Gastroesophageal sphincter (tissue), 3 donors: ENCODE measurements at regions not wholly inside any gene's neighbourhood (a gene's known extent, or its start where the extent isn't known, plus 50 kb on each side); places are given as distances from the start of the nearest gene placed in this dataset.

Source experiments
- CTCF ChIP-seq, 4 experiments: fragments of 200-600 bp in 2 of 4; fragments of 450-650 bp in 2 of 4; sonication (generic) in 1 of 4; IDR thresholded peaks; one replicate each; pipeline ENCODE4 v1.5.1; 2017 to 2019; ENCODE audit warnings: antibody characterized with exemption in 4 of 4, mild to moderate bottlenecking in 2 of 4, moderate library complexity in 2 of 4
- EP300 ChIP-seq: sonication (generic); formaldehyde crosslinking; IDR thresholded peaks from one replicate; pipeline ENCODE4 v1.6.1; 2017; ENCODE audit warnings: antibody characterized with exemption, mild to moderate bottlenecking
- POLR2AphosphoS5 ChIP-seq: sonication (generic); formaldehyde crosslinking; IDR thresholded peaks from one replicate; pipeline ENCODE4 v1.6.1; 2017; ENCODE audit warnings: antibody characterized with exemption

DNA sequence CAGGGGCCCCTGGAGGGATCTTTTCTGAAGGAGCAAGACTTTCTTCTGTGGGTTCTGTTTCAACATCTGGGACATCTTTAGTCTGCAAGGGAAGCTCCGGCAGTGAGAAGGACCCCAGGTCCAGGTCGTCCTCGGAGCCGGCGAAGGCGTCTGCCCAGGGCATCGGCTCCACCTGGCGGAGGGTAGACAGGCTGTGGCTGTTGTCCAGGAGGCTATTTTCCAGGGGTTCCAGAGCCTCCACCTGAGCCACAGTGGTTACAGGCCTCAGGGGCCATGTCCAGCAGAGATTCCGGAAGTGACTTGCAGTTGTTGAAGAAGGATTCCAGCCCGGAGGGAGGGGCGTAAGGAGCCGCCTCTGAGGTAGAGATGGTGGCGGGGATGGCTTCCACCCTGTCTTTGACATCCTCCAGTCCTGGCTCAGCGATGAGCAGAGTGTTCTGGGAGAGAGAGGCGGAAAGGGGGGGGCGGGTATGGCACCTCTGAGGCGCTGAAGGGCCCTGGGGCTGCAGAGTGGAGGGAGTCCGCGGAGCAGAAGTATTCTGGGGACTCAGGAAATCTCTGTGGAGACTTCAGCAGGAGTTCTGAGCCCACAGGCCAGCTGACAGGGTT, 891.3 kb upstream of the LRRTM1 start:
- TF ChIP-seq CTCF (IDR thresholded peaks at IDR 0.05): no peak
- no peak for TF ChIP-seq EP300
- TF ChIP-seq POLR2AphosphoS5: no peak
